DMS153 (cell line): ENCODE measurements at regions not wholly inside any gene's neighbourhood (a gene's known extent, or its start where the extent isn't known, plus 50 kb on each side); places are given as distances from the start of the nearest gene placed in this dataset.

Experiments
- DNase-seq: peaks from one replicate; lab custom pipeline; 2025; lab: John Stamatoyannopoulos, UW

DNA sequence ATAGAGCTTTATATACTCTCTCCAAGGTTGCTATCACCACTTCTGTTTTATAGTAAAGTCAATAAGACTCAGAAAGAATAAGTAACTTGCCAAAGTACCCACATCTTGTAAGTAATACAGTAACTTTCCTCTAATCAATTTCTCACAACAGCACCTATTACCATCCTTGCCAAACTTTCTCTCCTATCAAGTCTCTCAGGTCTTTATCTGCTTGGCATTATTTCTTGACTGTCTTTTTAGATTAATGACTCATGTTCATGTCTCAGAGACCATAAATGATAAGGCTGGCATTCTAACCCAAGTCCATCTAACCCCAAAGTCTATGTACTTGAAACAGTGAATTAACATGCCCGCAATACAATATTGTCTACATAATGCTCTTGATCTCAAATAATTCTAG lies 618.0 kb upstream of the ZEB2 start:
- no peak for DNase-seq

DNA sequence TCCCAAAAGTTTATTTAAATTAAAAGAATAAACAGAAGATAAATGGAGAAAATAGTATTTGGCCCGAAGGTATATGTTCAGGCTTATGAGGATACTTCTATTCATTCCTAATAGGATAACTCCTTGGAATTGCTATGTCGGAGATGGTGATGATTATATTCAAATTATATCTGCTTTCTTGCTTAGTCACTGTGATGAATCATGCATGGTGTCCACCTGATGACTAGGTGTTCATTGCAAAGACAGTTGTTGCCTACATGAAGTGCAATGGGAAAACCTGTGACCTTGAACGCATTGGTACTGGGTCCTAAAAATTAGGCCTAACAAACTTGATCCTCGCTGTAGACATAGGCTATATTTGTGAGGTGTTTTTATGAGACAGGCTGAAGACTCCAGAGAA lies 617.3 kb upstream of the ZEB2 start:
- no peak for DNase-seq

DNA sequence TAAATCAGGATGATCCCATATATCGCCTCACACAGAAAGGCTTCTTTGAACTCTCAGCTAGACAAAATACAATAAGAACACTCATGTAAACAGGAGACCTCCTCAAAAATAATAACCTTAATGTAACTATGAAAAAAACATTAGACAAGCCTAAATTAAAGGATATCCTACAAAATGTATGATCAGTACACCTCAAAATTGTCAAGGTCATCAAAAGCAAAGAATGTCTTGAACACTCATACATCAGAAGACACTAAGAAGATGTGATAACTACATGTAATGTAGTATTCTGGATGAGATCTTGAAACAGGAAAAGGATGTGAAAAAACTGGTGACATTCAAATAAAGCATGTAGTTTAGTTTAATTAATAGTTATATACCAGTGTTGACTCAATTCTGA lies 616.8 kb upstream of the ZEB2 start:
- no peak for DNase-seq

DNA sequence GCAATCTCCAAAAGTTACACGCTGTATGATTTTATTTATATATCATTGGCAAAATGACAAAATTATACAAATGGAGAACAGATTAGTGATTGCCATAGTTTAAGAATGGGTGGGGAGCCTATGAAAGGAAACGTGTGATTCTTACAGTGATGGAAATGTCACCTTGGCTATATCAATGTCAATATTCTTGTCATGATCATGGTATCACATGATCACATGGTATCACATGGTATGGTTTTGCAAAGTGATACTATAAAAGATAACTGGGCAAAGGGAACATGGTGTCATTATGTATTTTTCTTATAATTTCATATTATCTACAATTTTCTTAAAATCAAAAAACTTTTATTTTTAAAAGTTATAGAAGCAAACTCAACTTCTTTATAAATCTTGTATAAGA lies 606.2 kb upstream of the ZEB2 start:
- no peak for DNase-seq

DNA sequence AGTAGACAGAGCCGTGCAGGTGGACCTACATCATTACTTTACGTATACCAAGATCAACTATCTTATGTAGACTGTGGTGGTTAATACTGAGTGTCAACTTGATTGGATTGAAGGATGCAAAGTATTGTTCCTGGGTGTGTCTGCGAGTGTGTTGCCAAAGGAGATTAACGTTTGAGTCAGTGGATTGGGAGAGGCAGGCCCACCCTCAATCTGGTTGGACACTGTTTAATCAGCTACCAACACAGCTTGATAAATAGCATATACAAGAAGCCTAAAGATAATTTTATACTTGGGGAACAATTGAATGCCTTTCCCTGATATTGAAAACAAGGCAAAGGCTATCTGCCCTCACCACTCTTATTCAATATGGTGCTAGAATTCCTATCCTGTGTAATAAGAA lies 604.2 kb upstream of the ZEB2 start:
- DNase-seq: no peak

DNA sequence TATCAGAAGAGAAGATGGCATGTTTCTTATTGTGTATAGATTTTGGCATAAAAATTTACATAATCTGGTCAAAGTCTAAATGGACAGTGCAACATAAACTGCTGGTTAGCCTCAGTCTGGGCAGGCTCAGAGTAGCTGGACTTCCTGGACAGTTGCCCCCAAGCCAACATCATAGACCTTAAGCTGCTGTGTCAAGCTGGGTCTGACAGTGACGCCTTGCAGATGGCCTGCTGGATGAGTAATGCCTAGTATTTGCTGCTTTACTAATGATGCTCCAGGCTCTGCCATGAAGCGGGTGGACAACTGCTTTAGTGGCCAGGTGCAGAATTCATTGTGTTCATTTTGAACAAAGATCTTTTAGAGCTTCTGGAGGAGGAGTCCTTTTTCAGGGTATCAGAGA lies 603.7 kb upstream of the ZEB2 start:
- no peak for DNase-seq

DNA sequence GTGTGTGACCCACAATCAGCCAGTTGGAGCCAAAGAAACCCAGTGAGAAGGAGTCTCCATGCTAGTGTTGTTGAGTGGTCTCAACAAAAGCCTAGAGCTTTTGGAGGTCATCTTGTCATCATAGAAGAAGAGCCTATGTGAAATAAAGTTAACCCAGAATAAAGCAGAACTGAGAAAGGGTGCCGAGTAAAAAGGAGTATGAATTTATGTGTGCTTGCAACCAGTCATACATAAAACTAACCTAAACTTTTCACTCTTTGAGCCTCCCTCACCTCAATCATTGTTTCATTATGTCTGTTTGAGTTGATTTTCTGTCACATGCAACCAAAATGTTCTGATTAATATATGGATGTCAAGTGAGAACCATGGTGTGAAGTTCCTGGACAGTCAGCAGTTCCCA lies 599.3 kb upstream of the ZEB2 start:
- no peak for DNase-seq

DNA sequence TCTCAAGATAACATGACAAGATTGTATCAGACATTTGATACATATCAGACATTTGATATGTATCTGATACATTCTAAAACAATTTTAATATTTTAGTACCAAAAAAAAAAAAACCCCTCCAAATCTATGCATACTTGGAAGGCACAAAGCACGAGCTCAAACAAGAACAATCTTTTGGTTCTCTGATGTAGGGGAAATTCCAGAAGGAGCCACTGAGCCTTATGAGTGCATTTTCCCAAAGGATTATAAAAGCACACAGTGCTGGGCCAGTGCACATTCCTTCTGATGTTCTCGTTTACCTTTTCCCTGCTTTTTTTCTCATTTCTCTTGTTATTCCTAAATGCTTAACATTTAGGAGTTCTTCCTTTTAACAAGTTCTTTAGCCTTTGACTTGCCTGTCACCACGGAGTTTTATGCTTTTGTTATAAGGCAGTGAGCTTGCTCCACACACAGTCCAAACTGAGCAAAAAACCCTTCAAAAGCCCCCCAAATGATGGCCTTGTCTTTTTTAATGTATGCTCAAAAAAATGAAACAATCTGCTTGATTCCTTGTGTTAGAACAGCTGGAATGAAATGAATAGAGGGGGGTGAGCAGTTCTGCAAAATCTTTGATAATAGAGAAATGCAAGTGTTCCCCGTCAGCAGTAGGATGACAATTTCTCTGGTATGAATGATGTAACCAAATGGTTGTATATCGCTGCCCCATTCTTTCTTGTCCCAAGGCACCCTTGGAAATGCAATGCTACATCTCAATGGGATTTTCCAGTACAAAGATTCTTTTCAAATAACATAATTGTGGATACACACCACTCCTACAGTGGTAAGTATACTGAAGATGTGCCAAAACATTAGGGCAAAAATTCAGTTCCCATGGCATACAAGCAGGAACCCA lies 597.2 kb upstream of the ZEB2 start:
- DNase-seq: no peak

DNA sequence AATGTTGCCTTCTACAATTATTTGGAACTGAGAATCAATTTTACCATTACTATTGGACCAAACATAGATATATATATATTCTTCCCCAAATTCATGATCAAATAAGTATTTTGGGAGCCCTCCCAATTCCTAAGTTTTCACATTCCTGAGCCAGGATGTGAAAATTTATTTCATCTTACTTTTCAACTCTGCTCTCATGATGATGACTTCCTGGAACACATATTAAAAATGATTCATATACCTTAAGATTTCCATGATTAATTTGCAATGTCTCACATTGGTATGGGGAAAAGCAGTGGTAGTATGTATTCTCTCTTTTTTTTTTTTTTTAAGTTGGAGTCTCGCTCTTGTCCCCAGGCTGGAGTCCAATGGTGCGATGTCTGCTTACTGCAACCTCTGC lies 596.1 kb upstream of the ZEB2 start:
- DNase-seq: no peak

DNA sequence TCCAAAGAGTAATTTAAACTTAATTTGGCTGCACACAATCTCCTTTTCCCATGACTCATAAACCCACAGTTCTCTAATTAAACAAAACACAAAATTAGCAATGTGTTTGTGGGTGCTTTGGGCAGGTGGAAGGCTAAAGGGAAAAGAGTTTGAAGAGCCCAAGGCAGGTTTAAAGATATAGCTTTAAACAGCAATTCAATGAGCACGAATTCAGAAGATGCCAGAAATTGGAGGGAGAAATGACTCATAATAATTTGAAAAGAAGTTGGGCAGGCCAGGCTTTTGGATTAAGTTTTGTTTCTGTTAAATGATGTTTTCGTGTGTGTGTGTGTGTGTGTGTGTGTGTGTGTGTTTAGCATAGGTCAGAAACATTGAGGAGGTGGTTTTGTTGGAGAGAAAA lies 594.8 kb upstream of the ZEB2 start:
- DNase-seq: no peak

DNA sequence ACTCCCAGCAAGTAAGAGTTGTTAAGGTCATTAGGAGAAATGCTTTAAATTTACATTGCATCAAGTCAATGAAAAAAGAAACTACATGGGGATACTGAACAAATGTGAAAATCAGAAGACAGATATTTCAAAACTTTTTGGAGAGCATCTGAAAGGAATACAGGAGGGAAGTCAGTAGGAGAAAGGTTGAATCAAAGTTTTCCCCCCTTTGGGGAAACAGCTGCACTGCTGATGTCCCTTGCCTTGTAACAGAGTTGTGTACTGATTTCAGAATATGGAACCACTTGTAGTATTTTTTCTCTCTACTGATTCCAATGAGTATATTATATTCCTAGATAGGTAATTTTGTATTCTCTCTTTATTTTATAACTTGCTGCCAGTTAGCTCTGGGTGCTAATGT lies 592.5 kb upstream of the ZEB2 start:
- no peak for DNase-seq

DNA sequence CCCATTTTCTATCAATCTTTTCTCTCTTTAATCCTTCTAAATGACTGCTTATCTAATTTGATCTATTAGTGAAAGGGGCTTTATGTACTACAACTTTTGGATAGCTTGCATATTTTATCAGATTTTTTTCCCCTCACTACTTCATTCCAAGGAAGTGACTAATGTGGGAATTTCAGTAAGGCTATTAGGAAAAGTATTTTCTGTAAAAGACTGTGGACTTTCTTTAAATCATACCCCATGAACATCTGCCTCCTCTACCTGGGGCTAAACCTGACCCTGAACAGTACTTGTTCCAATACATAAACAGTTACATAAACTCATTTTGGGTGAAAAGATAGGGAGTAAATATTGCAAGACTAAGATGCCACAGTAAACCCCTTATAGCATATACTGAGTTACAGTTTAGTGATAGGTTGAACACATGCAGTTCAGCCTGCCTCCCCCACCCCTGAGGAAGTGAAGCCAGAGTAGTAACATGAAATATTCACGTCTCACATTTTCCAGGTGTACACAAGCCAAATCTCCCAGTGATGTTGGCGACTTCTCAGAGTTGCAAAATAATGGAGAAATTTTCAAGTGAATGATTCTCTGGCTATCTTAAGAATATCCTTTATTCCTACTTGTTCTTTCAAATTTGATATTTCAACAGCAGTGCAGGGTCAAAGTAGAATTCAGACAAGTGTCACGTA lies 590.9 kb upstream of the ZEB2 start:
- no peak for DNase-seq

DNA sequence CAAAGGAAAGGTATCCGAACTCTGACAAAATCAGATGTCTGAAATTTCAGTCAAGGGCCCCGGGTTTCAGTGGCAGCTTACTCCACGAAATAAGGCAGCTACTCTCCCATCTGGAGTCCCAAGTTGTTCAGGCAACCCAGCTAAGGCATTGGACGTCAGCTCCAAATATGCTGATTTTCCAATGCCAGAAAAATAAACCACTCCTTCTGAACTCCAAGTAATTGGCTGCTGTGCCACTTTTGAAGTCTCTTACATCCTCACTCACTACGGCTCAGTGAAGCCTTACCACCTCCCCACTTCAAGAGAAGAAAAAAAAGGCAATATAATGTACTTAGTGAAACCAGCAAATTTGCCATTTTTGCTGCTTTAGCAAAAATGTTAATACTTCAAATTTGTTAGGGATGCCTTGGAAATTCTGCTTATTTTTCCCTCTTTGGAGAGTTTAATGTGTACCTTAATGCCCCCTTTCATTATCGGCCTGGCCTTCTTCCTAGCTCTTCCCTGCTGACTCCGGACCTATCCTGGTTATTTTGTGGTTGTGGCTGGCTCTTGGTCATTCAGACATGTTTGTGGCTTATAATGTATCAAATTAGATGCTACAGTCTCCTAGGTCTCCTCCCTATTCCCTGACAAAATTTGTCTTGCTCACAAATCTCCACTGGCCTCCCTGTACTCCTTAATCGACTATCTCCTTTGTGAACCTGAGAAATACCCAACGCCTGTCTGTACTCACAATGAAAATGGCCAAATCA lies 589.2 kb upstream of the ZEB2 start:
- no peak for DNase-seq

DNA sequence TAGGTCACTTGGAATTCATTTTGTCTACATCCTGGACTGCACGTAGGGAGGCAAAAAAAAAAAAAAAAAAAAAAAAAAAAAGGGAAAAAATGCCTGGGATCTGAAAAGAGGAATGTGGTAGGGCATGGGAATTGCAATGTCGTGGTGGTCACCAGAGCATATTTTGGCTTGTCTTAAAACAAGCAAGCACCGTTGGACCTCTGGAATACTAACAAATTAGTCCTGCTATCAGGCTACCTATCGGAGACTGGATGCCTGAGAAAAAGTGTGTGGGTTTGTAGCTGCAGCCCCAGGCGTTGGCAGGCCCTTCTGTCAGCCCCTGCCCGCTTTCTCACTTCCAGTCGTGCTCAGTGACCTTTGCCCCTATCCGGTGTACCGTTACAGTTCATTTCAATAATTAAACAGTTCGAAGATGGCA lies 588.5 kb upstream of the ZEB2 start:
- DNase-seq: no peak

DNA sequence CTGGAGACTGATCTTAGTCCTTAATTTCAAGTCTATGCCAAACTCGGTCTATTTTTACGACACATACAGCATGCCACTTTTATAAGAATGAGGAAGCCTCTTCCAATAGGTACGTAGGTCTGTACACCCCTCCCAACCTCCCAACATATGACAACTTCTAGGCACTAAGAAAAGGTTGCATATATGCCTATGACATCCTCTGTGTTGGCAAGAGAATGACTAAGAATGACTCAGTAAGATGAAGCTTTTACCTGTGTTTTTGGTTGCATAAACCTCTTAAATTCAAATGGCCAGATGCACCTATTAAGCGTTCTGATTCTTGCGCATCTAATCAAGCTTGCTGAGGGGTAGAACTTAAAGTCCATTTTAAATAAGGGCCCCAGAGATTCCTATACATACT lies 586.4 kb upstream of the ZEB2 start:
- DNase-seq: no peak

DNA sequence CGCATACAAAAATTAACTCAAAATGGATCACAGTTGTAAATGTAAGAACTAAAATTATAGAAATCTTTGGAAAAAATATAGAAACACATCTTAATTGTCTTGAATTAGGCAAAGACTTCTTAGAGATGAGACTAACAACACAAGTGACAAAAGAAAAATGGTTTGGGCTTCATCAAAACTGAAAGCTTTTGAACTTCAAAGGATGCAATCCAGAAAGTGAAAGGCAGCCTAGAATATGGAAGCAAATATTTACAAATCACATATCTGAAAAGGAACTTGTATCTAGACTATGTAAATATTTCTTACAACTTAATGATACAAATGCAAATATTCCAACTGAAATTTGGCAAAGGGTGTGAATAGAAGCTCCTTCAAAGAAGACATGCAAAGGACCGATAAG lies 582.8 kb upstream of the ZEB2 start:
- DNase-seq: no peak

DNA sequence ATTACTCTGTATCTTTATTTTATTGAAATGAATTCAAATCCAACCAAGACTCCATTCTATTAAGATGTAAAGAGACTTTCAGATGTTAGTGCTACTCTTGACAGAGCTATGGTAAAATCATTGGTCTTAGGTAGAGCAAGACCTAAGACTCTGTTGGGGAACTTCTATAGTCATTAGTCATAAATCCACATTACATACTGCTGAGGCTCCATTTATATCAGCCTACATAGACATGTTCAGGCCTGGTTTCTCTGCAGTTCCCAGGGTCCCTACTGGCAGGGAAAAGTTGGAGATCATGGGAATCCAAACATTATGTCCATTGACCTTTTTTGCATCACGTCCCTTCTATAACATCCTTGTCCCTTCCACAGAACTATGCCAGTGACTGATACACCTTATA lies 580.4 kb upstream of the ZEB2 start:
- no peak for DNase-seq

DNA sequence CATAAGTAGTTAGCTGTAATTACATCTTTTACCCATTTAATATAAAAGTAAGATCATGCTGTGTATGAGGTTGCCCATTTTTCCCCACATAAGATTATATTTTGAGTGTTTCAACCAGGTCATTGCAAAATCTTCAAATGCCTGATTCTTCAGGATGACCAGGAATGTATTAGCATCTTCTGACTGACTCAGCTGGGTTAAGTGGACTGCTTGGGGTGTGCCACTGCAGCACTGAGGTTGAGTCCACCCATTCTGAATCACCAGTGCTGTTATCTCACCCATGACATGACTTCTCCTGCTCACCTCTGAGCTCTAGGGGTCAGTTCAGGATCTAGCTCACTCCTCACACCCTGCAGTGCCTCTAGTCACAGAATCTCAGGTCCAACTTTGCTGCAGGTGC lies 576.7 kb upstream of the ZEB2 start:
- DNase-seq: no peak

DNA sequence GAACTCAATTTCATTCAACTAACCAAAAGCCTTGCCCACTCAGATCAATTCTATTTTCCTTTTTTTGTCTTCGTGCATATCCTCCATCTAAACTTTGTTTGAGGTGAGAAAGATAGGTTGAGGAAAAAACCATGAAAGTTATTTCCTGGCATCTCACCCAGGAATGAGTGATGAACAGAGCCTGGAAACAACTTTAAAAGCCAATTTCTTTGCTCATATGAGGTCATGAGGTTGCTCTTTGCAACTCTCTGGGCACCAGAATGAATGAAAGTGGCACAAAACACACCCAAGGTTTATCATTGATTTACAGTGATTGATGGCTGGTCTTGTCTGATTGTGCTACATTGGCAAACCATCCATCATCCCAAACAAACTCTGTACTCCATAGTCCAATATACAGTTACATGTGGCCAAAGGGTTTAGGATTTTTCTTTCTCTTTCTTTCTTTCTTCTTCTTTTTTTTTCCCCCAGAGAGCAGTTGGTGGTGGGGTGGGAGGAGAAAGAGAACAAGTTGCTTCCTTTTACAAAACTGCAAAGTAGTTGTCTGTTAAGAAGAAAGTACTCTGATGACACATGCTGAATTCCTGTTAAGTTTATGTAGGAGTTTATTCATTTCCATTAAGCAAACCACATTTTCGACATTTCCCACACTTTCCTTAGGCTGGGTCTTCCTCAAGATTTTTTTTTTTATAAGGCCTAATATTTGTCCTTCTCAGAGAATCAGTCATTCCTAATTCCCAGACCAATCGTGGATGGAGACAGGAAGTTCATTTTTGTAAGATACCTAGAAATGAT lies 575.9 kb upstream of the ZEB2 start:
- no peak for DNase-seq

DNA sequence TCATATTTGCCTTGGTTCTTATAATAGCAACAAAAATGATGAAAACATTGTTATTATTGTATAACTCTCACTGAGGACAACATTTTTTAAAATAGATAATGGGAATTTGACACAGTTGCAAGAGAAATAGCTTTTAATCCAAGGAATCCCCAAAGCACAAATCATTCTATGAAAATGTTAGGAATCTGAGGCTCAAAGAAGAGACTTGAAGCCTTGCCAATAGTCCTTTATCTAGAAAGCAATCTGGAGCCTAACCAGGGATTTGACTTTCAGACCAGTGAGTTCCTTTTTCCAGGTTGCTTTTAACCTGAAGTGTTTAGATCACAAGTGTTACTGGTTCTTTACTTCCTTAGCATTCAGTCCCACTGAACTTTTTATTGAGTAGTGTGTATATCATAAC lies 574.5 kb upstream of the ZEB2 start:
- DNase-seq: no peak

DNA sequence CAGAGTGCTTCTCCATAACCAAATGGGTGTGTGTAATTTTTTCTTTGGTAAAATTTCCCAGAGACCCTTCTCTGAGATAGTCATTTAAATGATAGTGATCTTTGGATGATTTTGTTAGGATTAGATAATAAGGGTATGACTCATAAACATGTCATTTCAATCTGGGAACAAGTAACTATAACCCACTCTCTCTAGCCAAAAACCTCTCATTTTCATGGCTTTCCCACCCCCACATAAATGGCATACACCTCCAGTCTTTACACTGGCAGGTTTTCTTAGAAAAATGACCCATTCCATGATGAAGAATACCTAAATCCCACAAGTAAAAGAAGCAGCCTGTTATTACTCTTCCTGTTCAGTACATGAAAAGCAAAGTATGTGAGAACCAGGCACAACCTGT lies 572.0 kb upstream of the ZEB2 start:
- DNase-seq: no peak
